NCI-H510A treated with DMSO at 0.1 percent for 48 hours (cell line): ENCODE measurements at regions not wholly inside any gene's neighbourhood (a gene's known extent, or its start where the extent isn't known, plus 50 kb on each side); places are given as distances from the start of the nearest gene placed in this dataset.

ENCODE experiments used
- DNase-seq: peaks from one replicate; lab custom pipeline; 2025; lab: John Stamatoyannopoulos, UW

DNA sequence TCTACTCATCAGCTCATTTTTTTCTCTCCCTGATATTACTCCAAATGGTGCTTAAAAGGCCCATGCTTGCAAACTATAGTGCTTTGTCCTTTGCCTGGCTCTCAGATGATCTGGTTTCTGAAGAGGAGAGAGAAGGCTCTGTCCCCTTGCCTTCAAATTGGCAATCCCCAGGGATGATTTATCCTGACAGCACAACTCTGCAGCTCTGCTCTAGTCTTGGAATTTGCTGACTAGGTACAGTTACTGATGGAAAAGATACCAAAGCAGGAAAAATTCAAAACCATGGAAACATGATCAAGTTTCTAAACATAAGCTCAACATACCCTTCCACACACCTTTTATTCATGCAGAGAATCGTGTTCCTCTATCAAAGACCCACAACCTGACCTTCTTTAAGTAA is 106.7 kb upstream of the CADPS start:
- DNase-seq = no peak

GRCh38 chr3:62982795-62983455 is 107.7 kb upstream of the CADPS start:
- no peak for DNase-seq

DNA sequence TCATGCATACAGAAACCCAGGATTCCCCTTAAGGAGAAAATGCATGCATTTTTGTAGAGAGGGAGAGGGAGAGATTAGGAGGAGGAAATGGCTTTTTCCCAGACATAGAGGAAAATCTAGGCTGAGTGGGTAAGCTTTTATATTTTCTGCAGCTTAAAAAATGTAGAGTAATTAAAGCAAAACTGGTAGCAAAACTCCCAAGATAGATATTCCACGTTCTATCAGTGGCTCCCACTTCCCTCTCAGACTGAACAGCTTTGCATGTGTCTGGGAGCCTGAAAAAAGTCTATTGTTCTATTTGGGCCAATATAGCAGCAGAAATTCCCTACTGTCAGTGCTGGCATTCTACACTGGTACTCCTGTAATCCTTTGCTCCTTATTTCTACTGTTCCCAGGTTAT is 110.8 kb upstream of the CADPS start:
- DNase-seq = no peak

- no peak for DNase-seq
Observed at GRCh38 chr3:62987721-62988120, 112.5 kb upstream of the CADPS start.

GRCh38 chr3:62990704-62991413 is 115.6 kb upstream of the CADPS start:
- DNase-seq = no peak

DNA sequence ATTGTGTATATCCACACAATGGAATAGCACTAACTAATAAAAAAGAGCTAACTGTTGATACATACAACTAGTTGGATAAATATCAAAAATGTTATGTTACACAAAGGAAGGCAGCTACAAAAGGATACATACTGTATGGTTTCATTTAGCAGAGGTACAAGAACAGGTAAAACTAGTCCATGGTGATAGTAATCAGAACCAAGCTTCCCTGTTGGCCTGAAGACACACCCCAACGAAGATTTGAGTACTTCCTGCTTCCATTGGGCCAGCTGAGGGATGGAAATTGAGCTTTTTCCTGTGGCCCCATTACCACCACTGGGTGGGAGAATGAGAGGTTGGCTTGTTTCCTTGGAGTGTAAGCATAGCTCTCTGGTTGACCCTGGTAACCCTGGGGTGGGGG is 117.3 kb upstream of the CADPS start:
- no peak for DNase-seq

- DNase-seq = no peak
Observed at GRCh38 chr3:62995119-62995518, 119.9 kb upstream of the CADPS start.

DNA sequence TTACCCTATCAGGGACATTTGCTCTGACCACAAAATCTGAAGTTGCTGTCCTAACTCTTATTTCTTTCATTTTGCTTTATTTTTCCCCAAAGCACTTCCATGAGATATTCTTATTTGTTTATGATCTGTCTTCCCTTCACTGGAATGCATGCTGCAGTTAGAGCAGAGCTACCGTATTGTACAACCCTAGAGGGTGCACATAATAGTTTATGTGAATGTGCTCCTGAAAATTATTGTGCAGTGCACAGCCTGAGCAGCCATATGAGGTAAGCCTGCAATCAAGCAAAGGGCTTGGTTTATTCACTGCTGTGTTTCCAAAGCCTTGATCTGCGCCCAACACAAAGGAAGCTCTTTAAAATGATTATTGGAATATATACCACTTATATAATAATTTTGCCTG is 120.3 kb upstream of the CADPS start:
- no peak for DNase-seq

DNA sequence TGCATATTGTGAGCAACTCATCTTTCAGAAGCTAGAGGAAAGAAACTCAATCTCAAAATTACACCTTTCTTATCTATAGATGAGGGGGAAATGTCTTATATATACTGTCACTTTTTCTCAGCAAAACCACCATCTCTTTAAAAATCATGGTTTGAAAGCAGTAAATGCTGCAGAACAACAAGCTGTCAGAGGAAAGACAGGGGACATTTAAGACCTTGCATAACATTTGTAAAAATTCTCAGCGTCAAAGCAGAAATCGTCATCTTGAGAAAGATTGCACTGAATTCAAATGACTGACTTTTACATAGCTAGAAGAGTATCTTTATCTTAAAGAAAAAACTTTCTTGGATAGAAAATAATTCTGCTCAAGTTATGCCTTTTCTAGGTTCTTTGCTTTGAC is 122.2 kb upstream of the CADPS start:
- DNase-seq = no peak

GRCh38 chr3:62999158-62999557 is 123.9 kb upstream of the CADPS start:
- no peak for DNase-seq

DNA sequence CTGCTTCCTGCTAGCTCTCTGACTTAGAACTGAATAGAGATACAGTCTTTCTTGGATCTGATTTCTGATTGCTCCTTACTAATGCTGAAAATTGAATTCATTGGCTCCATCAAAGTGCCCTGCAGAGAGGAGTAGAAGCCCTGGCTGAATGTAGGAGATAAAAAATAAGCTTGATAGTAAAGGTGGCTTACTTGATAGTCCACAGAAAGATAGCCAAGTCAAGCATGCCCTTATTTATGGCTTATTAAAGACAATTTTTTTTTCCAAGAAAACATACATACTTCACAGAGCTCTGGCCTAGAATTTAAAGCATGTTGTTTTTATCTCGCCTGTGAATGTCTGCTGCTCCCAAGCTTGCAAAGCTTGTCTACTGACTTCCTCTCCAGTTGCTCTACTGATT is 124.6 kb upstream of the CADPS start:
- no peak for DNase-seq

GRCh38 chr3:63004448-63004847 is 129.2 kb upstream of the CADPS start:
- no peak for DNase-seq

DNA sequence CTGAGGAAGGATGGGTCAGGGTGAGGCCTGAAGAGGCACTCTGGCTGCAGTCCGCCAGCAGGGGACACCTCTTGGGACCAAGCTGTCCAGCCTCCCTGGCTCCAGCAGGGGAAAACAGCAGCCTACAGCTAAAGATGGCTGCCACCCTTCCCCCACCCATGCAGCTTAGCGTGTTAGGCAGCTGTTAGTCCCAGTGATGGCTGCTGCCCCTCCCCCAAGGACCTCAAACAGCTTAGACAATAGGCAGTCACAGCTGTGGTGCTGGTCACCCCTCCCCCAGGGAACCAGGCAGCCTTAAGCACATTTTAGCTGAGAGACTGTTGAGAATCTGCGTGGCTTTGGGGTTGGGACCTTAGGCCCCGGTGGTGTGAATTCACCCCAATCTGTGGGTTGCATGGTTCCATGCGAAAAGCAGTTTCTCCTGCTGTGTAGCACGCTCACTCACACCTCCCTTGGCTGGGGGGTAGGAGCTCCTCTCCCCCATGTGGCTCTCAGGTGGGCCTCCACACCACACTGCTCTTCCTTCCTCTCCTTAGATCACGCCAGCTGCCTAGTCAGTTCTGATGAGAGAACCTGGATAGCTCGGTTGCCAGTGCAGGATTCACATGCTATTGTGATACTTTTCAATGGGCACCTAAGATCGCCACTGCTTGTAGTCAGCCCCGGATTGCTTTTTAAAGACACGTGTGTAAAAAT is 140.5 kb upstream of the CADPS start:
- no peak for DNase-seq

- DNase-seq = no peak
Observed at GRCh38 chr3:63022114-63022513, 146.9 kb upstream of the CADPS start.

- DNase-seq = no peak
Observed at GRCh38 chr3:63026722-63027121, 151.5 kb upstream of the CADPS start.

- no peak for DNase-seq
Observed at GRCh38 chr3:63029326-63029725, 154.1 kb upstream of the CADPS start.

DNA sequence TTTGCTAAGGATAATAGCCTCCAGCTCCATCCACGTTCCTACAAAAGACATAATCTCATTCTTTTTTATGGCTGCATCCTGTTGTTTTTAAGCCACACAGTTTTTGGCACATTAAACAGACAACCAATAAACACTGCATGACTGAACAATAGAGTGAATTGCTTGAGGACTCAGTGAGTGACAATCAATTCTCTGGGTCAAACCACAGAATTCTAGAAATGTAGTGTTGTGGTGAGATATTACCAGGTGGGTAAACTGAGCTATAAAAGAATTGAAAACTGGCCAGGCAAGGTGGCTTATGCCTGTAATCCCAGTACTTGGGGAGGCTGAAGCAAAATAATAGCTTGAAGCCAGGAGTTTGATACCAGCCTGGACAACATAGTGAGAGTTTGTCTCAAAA is 154.7 kb upstream of the CADPS start:
- DNase-seq = no peak

- DNase-seq = no peak
Observed at GRCh38 chr3:63030666-63031065, 155.4 kb upstream of the CADPS start.

DNA sequence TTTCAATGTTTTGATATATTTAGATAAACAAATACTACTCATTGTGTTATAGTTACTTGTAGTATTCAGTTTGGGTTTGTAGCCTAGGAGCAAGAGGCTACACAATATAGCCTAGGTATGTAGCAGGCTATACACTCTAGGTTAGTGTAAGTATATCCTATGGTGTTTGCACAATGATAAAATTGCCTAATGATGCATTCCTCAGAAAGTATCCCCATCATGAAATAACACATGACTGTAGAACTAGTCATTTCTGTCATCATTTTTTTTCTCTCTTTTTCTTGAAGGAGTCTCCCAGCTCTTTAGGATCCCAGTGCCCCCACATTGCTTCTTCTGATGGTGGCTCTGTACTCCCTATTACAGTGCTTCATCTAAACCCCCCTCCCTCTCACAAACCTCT is 157.7 kb upstream of the CADPS start:
- DNase-seq = no peak

- no peak for DNase-seq
Observed at GRCh38 chr3:63034101-63034500, 158.9 kb upstream of the CADPS start.

- no peak for DNase-seq
Observed at GRCh38 chr3:63037116-63037515, 161.9 kb upstream of the CADPS start.

DNA sequence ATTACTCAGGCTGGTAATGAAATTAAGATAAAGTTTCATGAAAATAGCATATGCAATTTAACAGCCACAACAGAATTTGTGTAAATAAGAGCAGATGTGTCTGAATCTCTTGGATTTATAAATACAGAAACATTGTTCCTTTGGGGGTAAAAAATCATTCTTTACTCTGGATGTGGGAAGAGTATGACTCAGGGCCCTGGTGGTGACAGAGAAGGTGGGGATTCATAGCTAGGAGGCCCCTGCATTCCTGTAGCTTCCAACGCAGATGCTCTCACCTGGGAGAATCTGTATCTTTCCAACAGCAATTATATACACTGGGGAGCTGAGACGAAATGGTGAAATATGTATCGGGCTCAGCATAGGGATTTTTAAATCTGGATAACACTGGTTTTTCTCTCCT is 167.6 kb upstream of the CADPS start:
- DNase-seq = no peak

GRCh38 chr3:63043631-63044030 is 168.4 kb upstream of the CADPS start:
- DNase-seq = no peak
